ENCODE measurements at regions not wholly inside any gene's neighbourhood (a gene's known extent, or its start where the extent isn't known, plus 50 kb on each side); places are given as distances from the start of the nearest gene placed in this dataset.

- no peak overlapping the region for H3K4me3 ChIP-seq (ENCODE audit: low read length)
- TF ChIP-seq CTCF (IDR thresholded peaks at IDR 0.05; ENCODE audit: insufficient read depth, low read depth, low read length, missing control alignments): no peak
- no peak for DNase-seq (ENCODE audit: low read depth)
Observed at GRCh38 chr9:113790093-113790492, 86.0 kb upstream of the ZNF618 start.

DNA sequence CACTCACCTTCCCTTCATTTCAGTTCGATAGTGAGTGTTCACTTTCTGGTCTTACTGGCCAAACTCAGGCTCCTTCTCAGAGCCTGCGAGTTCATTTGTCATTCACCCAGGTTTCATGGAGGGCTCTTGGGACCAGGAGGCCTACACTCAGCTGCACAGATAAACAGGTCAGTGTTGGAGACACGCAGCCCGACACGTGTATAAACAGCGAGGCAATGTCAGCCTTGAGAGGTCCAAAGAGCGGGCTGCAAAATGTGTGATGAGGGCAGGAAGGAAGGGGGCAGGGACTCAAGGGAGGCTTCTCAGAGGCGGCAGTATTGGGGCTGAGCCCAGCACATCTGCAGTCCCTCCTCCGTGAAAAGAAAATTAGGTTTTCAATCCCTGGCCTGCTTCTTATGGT is 82.6 kb upstream of the ZNF618 start:
- H3K4me3 ChIP-seq (ENCODE audit: low read length): no peak overlapping the region
- no peak for TF ChIP-seq CTCF (IDR thresholded peaks at IDR 0.05; ENCODE audit: insufficient read depth, low read depth, low read length, missing control alignments)
- no peak for DNase-seq (ENCODE audit: low read depth)

GRCh38 chr9:113794721-113795120 is 81.4 kb upstream of the ZNF618 start:
- no peak for DNase-seq (ENCODE audit: low read depth)
- no peak for TF ChIP-seq CTCF (IDR thresholded peaks at IDR 0.05; ENCODE audit: insufficient read depth, low read depth, low read length, missing control alignments)
- no peak overlapping the region for H3K4me3 ChIP-seq (ENCODE audit: low read length)

GRCh38 chr9:113795811-113796392 is 80.2 kb upstream of the ZNF618 start:
- no peak for DNase-seq (ENCODE audit: low read depth)
- no peak for TF ChIP-seq CTCF (IDR thresholded peaks at IDR 0.05; ENCODE audit: insufficient read depth, low read depth, low read length, missing control alignments)
- H3K4me3 ChIP-seq (ENCODE audit: low read length): no peak overlapping the region

DNA sequence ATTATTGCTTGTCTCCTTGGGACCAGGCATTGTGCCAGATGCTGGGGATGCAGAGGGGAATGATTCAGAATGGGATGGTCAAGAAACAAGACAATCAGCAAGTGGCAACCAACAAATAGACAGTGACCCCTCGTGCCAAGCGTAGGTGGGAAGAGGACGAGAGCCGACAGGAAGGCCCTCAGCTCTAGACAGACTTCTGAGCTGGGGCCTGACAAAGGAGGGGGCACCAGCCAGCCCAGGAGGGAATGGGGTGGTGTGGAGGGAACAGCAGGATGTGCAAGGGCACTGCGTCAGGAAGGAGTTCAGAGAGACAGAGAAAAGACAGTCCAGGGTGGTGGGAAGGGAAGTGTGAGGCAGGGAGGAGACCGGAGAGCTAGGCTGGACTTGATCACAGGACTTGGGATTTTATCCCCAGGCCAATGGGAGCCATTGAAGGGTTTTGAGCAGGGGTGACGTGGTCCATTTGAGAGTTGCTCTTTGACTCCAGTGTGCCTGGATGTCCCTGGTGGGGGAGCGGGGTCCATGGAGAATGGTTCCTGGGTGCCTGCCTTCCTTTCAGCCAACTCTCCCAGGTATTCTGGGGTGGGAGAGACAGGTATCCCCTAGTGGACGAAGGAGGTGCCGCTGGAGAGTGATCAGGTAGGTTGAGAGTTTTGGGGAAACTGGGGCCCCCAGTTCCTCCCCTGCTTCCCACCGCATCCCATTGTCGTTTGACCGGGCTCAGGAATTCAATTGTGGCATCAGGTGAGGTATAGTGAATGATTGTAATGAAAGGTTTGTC is 79.3 kb upstream of the ZNF618 start:
- no peak for DNase-seq (ENCODE audit: low read depth)
- no peak for TF ChIP-seq CTCF (IDR thresholded peaks at IDR 0.05; ENCODE audit: insufficient read depth, low read depth, low read length, missing control alignments)
- no peak overlapping the region for H3K4me3 ChIP-seq (ENCODE audit: low read length)

DNA sequence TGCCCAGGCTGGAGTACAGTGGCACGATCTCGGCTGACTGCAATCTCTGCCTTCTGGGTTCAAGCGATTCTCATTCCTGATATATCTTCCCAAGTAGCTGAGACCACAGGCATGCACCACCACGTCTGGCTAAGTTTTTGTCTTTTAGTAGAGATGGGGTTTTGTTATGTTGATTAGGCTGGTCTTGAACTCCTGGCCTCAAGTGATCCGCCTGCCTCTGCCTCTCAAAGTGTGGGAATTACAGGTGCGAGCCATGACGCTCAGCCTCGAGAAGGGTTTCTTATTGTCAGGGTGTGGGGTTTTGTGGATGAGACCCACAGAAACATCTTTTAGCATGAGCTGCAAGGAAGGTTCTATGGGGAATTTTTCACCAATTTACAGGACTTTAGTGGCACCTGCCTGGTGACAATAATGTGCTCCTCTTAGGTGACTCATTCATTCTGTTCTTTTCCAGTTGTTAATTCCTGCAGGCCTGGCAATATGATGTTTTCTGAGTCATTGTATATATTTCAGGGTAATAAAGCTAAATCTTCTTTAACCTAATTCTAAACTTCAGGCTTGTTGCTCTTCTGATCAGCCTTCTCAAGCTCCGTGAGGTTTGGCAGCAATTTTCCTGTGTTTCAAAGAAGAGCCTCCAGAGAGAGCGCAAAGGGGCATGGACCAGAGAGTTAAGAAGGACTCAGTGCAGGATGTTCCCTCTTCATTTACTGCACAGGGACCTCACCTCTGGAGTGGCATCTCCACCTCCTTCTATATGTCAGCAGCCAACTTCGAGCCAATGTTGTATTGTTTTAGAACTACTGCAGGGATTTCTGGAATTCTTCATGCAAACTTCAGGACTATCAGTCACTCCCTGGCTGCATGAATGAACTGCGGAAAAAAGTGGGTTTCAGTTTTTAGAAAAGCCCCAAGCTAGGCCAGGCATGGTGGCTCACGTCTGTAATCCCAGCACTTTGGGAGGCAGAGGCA is 77.8 kb upstream of the ZNF618 start:
- TF ChIP-seq CTCF (IDR thresholded peaks at IDR 0.05; ENCODE audit: insufficient read depth, low read depth, low read length, missing control alignments): no peak
- no peak for DNase-seq (ENCODE audit: low read depth)
- no peak overlapping the region for H3K4me3 ChIP-seq (ENCODE audit: low read length)

Measured in epithelial cell of esophagus (primary cell).